GM19438 (cell line): ENCODE measurements at regions not wholly inside any gene's neighbourhood (a gene's known extent, or its start where the extent isn't known, plus 50 kb on each side); places are given as distances from the start of the nearest gene placed in this dataset.

Source experiments
- ATAC-seq: cut with Tn5 transposase; IDR thresholded peaks from one replicate; pipeline ENCODE4 v1.9.1; 2021; ENCODE audit warnings: low read depth; ENCODE audit not compliant: unreplicated experiment

- ATAC-seq, result no peak
Observed at GRCh38 chr4:71923070-71923469, 108.7 kb upstream of the NPFFR2 start.

DNA sequence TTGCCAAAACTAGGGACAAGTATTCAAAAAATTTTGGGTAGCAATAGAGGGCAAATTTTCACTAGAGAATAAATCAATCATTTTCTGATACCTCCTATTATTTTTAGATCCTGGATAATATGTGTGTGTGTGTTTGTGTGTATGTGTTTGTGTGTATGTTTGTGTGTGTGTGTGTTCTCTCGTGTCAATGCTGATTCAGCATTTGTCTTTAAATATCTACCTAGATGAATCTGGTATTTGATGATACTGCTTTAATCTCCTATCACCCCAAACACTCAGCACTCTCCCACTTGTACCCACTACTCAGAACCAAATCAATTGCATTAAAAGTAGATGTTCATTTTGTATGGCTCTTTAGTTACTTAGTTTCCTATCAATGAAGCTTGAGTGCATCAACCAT, 101.3 kb upstream of the NPFFR2 start:
- no peak for ATAC-seq

DNA sequence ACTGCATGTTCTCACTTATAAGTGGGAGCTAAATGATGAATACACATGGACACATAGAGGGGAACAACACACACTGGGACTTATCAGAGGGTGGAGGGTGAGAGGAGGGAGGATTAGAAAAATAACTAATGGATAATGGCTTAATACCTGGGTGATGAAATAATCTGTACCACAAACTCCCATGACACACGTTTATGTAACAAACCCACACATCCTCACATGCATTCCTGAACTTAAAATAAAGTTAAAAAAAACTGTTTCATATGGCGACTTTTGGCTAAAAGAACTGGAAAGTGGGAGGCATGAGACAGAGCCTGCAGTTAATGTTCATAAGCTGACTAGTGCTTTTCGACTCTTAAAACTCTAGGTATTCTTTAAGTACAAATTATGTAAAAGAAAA, 98.9 kb upstream of the NPFFR2 start:
- ATAC-seq, result no peak

DNA sequence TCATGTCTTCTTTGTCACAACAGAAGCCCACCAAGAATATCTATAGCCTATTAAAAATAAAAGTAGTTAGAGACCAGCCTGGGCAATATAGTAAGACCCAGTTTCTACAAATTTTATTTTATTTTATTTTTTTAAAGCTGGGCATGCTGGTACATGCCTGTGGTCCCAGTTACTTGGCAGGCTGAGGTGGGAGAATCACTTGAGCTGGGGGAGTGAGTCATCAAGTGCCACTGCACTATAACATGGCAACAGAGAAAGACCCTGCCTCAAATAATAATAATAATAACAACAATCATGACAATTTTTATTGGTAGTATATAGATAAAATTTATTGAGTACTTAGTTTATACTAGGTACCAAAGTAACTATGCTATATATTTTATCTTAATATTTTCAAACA, 93.0 kb upstream of the NPFFR2 start:
- no peak for ATAC-seq

DNA sequence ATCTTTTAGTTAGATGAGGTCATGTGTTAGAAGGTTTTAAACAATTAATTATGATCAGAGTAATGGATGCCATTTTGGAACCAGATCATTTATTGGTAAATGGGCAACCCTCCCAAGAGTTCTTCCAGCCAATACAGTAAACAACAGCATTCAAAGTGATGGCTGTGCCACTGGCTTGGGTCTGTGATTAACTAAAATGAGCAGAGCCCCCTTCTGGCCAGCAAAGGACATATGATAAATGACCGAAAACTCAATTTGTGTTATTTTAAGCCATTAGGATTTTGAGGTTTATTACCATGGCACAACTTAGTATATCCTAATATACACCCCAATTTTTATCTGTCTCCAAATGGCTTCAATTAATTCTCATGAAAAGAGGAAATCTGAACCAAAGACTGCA, 90.8 kb upstream of the NPFFR2 start:
- ATAC-seq, result no peak

- ATAC-seq, result no peak
Observed at GRCh38 chr4:71944956-71945355, 86.8 kb upstream of the NPFFR2 start.

GRCh38 chr4:71945791-71946190, 86.0 kb upstream of the NPFFR2 start:
- ATAC-seq, result no peak

DNA sequence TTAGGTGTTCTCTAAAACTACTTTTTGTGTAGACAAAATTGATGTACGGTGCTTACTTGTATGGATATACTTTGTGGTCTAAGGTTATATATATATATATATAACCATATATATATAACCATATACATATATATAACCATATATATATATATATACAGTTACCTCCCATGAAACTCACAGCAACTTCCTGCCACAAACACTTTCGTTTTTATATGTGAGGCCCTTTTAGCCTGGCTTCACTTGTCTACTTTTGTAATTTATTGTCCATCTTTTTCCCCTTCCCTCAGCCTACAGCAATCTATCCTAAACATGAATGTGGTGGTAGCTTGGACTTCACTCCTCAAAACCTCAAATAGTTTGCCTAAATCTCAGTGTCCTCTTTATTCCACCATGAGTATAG, 72.8 kb upstream of the NPFFR2 start:
- ATAC-seq, result no peak

GRCh38 chr4:71962622-71963264, 69.1 kb upstream of the NPFFR2 start:
- no peak for ATAC-seq

DNA sequence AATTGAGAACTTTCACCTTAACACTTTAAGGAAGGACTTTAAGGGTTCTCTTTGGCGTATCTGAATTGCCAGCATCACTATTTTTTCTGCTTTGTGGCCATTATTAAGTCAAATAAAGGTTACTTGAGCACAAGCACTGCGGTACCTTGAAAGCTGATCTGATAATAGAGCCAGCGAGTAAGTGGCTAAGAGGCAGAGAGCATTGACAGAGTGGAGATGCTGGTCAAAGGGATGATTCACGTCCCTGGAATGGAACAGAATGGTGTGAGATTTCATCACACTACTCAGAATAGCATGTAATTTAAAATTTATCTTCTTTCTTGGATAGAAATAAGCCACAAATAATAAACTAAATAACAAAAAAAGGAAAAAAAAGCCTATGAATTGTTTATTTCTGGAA, 57.1 kb upstream of the NPFFR2 start:
- ATAC-seq, result no peak

- no peak for ATAC-seq
Observed at GRCh38 chr4:71976523-71976922, 55.3 kb upstream of the NPFFR2 start.

DNA sequence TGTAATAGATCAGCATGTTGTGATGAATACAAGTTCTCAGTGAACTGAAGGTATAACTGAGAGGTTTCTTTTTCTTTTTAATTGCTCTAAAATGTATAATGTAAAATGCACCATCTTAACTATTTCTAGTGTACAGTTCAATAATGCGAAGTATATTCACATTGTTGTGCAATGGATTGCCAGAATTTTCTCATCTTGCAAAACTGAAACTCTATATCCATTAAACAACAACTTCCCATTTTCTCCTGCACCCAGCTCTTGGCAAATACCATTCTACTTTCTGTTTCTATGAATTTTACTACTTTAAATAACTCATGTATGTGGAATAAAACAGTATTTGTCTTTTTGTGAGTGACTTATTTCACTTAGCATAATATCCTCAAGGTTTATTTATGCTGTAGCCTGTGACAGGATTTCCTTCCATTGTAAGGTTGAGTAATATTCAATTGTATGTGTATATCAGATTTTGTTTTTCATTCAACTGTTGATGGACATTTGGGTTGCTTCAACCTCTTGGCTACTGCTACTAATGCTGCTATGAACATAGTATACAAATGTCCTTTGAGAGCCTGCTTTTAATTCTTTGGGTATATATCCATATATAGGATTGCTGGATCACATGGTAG, 53.5 kb upstream of the NPFFR2 start:
- ATAC-seq, result no peak

GRCh38 chr4:71980976-71981375, 50.8 kb upstream of the NPFFR2 start:
- no peak for ATAC-seq
